WTC11 (cell line): ENCODE measurements at regions not wholly inside any gene's neighbourhood (a gene's known extent, or its start where the extent isn't known, plus 50 kb on each side); places are given as distances from the start of the nearest gene placed in this dataset.

Source experiments
- ATAC-seq: fragments of 200-7000 bp; cut with Tn5 transposase; 2 replicates; pipeline ENCODE4 v1.10.0; 2021; ENCODE audit warnings: mild to moderate bottlenecking, moderate library complexity
- CTCF ChIA-PET: fragments of 300-600 bp; sonication (Branson Sonifier 250); formaldehyde crosslinking; loops from one replicate; lab custom pipeline; 2021; ENCODE audit warnings: antibody characterized with exemption; lab: Charles Lee
- POLR2A ChIA-PET: fragments of 350-600 bp; sonication (Branson Sonifier 250); formaldehyde crosslinking; loops from one replicate; lab custom pipeline; 2021; ENCODE audit warnings: antibody characterized with exemption; lab: Charles Lee
- DNase-seq: peaks from one replicate; pipeline ENCODE4 v3.0.0; 2021; ENCODE audit warnings: low spot score
- H3K27ac Mint-ChIP-seq: 2 replicates; pipeline ENCODE4 v1.8.0; 2021; ENCODE audit warnings: mixed read lengths
- H3K27me3 Mint-ChIP-seq: 2 replicates; pipeline ENCODE4 v1.8.0; 2021; ENCODE audit warnings: low read depth, mild to moderate bottlenecking, moderate library complexity, mixed read lengths
- H3K36me3 Mint-ChIP-seq: 2 replicates; pipeline ENCODE4 v1.8.0; 2021; ENCODE audit warnings: mixed read lengths
- H3K4me1 Mint-ChIP-seq: 2 replicates; pipeline ENCODE4 v1.8.0; 2022; ENCODE audit warnings: mixed read lengths
- H3K4me3 Mint-ChIP-seq: 2 replicates; pipeline ENCODE4 v1.8.0; 2021; ENCODE audit warnings: mild to moderate bottlenecking, moderate library complexity, mixed read lengths
- H3K9me3 Mint-ChIP-seq: 2 replicates; pipeline ENCODE4 v1.8.0; 2021; ENCODE audit warnings: mixed read lengths
- ATF1 ChIP-seq: sonication (generic); formaldehyde crosslinking; IDR thresholded peaks from 2 replicates; pipeline ENCODE4 v1.8.1; 2023; ENCODE audit warnings: mild to moderate bottlenecking, moderate library complexity, missing genetic modification reagents
- CBFB ChIP-seq: sonication (generic); formaldehyde crosslinking; IDR thresholded peaks from 2 replicates; pipeline ENCODE4 v1.8.1; 2022; ENCODE audit warnings: mild to moderate bottlenecking, low read depth, missing genetic modification reagents
- CREM ChIP-seq: sonication (generic); formaldehyde crosslinking; IDR thresholded peaks from 2 replicates; pipeline ENCODE4 v1.8.1; 2022; ENCODE audit warnings: mild to moderate bottlenecking, missing genetic modification reagents, moderate library complexity
- ELF4 ChIP-seq: sonication (generic); formaldehyde crosslinking; IDR thresholded peaks from 2 replicates; pipeline ENCODE4 v1.8.1; 2022; ENCODE audit warnings: low read depth, mild to moderate bottlenecking, moderate library complexity, missing genetic modification reagents
- EMX1 ChIP-seq: fragments of 250-450 bp; sonication (Bioruptor Pico); IDR thresholded peaks from 2 replicates; pipeline ENCODE4 v1.8.0; 2021; ENCODE audit warnings: mild to moderate bottlenecking
- ESRRA ChIP-seq: sonication (generic); formaldehyde crosslinking; IDR thresholded peaks from 2 replicates; pipeline ENCODE4 v1.8.1; 2022; ENCODE audit warnings: mild to moderate bottlenecking, missing genetic modification reagents, borderline replicate concordance
- IRF2 ChIP-seq: sonication (generic); formaldehyde crosslinking; IDR thresholded peaks from 2 replicates; pipeline ENCODE4 v1.8.0; 2022; ENCODE audit warnings: low read depth, missing genetic modification reagents, borderline replicate concordance
- NR3C1 ChIP-seq: sonication (generic); formaldehyde crosslinking; conservative IDR thresholded peaks from 2 replicates; pipeline ENCODE4 v1.8.1; 2023; ENCODE audit warnings: low read depth, mild to moderate bottlenecking, missing genetic modification reagents
- SMAD3 ChIP-seq: sonication (generic); formaldehyde crosslinking; IDR thresholded peaks from 2 replicates; pipeline ENCODE4 v1.8.0; 2022; ENCODE audit warnings: missing genetic modification reagents, mild to moderate bottlenecking, borderline replicate concordance
- SP1 ChIP-seq: sonication (generic); formaldehyde crosslinking; conservative IDR thresholded peaks from 2 replicates; pipeline ENCODE4 v1.8.1; 2022; ENCODE audit warnings: missing genetic modification reagents
- ZNF121 ChIP-seq: sonication (generic); formaldehyde crosslinking; IDR thresholded peaks from 2 replicates; pipeline ENCODE4 v1.8.0; 2023; ENCODE audit warnings: missing genetic modification reagents
- ZNF232 ChIP-seq: sonication (generic); formaldehyde crosslinking; IDR thresholded peaks from 2 replicates; pipeline ENCODE4 v1.8.0; 2022; ENCODE audit warnings: mild to moderate bottlenecking, missing genetic modification reagents
- ZNF416 ChIP-seq: fragments of 250-450 bp; sonication (Bioruptor Pico); IDR thresholded peaks from 2 replicates; pipeline ENCODE4 v1.9.0; 2021; ENCODE audit warnings: mild to moderate bottlenecking, inconsistent platforms
- TF ChIP-seq, protein P1 (sequence below): fragments of 250-450 bp; sonication (Bioruptor Pico); IDR thresholded peaks from 2 replicates; pipeline ENCODE4 v1.9.0; 2021; ENCODE audit warnings: mild to moderate bottlenecking
- TF ChIP-seq, protein P2 (sequence below): sonication (generic); formaldehyde crosslinking; IDR thresholded peaks from 2 replicates; pipeline ENCODE4 v1.8.0; 2023; ENCODE audit warnings: missing genetic modification reagents
- TF ChIP-seq, protein P3 (sequence below): sonication (generic); formaldehyde crosslinking; IDR thresholded peaks from 2 replicates; pipeline ENCODE4 v1.8.1; 2022; ENCODE audit warnings: missing genetic modification reagents, borderline replicate concordance
- TF ChIP-seq, protein P4 (sequence below): sonication (generic); formaldehyde crosslinking; IDR thresholded peaks from 2 replicates; pipeline ENCODE4 v1.8.0; 2022; ENCODE audit warnings: mild to moderate bottlenecking, missing genetic modification reagents
- TF ChIP-seq, protein P5 (sequence below): sonication (generic); formaldehyde crosslinking; IDR thresholded peaks from 2 replicates; pipeline ENCODE4 v1.8.1; 2023; ENCODE audit warnings: mild to moderate bottlenecking, moderate library complexity, missing genetic modification reagents
- TF ChIP-seq, protein P6 (sequence below): sonication (generic); formaldehyde crosslinking; IDR thresholded peaks from 2 replicates; pipeline ENCODE4 v1.8.1; 2022; ENCODE audit warnings: mild to moderate bottlenecking, moderate library complexity, missing genetic modification reagents
- TF ChIP-seq, protein P7 (sequence below): sonication (generic); formaldehyde crosslinking; IDR thresholded peaks from 2 replicates; pipeline ENCODE4 v1.8.0; 2022; ENCODE audit warnings: mild to moderate bottlenecking, missing genetic modification reagents
- TF ChIP-seq, protein P8 (sequence below): sonication (generic); formaldehyde crosslinking; IDR thresholded peaks from 2 replicates; pipeline ENCODE4 v1.8.1; 2023; ENCODE audit warnings: mild to moderate bottlenecking, missing genetic modification reagents, moderate library complexity

DNA sequence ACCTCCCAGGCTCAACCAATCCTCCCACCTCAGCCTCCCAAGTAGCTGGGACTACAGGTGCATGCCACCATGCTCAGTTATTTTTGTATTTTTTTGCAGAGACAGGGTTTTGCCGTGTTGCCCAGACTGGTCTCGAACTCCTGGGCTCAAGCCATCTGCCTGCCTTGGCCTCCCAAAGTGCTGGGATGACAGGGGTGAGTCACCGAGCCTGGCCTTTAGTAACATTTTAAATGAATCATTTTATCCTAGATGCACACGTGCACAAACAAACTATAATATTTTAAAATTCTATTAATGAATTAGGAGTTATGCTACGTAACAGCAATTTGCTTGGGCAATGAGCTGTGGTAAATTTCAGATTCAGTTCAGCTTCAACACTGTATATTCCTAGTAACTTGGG, 862.5 kb upstream of the ID2 start:
- H3K4me3 Mint-ChIP-seq = no peak overlapping the region
- H3K4me1 Mint-ChIP-seq = peaks cover 17% of the 10 kb centered on the region
- TF ChIP-seq ZNF416 (CRISPR knock-in tag) (no peak), CBFB (CRISPR knock-in tag) (no peak), SMAD3 (CRISPR knock-in tag) (no peak), EMX1 (CRISPR knock-in tag) (no peak), ZNF121 (no peak), ATF1 (CRISPR knock-in tag) (no peak), ELF4 (CRISPR knock-in tag) (no peak), SP1 (CRISPR knock-in tag) (no peak)
- TF ChIP-seq, protein P1, sequence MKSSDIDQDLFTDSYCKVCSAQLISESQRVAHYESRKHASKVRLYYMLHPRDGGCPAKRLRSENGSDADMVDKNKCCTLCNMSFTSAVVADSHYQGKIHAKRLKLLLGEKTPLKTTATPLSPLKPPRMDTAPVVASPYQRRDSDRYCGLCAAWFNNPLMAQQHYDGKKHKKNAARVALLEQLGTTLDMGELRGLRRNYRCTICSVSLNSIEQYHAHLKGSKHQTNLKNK (CRISPR knock-in tag) = no peak
- TF ChIP-seq, protein P2, sequence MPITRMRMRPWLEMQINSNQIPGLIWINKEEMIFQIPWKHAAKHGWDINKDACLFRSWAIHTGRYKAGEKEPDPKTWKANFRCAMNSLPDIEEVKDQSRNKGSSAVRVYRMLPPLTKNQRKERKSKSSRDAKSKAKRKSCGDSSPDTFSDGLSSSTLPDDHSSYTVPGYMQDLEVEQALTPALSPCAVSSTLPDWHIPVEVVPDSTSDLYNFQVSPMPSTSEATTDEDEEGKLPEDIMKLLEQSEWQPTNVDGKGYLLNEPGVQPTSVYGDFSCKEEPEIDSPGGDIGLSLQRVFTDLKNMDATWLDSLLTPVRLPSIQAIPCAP = no peak
- TF ChIP-seq, protein P3, sequence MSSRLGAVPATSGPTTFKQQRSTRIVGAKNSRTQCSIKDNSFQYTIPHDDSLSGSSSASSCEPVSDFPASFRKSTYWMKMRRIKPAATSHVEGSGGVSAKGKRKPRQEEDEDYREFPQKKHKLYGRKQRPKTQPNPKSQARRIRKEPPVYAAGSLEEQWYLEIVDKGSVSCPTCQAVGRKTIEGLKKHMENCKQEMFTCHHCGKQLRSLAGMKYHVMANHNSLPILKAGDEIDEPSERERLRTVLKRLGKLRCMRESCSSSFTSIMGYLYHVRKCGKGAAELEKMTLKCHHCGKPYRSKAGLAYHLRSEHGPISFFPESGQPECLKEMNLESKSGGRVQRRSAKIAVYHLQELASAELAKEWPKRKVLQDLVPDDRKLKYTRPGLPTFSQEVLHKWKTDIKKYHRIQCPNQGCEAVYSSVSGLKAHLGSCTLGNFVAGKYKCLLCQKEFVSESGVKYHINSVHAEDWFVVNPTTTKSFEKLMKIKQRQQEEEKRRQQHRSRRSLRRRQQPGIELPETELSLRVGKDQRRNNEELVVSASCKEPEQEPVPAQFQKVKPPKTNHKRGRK (CRISPR knock-in tag) = no peak
- TF ChIP-seq, protein P4, sequence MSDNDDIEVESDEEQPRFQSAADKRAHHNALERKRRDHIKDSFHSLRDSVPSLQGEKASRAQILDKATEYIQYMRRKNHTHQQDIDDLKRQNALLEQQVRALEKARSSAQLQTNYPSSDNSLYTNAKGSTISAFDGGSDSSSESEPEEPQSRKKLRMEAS (CRISPR knock-in tag) = no peak
- TF ChIP-seq, protein P5, sequence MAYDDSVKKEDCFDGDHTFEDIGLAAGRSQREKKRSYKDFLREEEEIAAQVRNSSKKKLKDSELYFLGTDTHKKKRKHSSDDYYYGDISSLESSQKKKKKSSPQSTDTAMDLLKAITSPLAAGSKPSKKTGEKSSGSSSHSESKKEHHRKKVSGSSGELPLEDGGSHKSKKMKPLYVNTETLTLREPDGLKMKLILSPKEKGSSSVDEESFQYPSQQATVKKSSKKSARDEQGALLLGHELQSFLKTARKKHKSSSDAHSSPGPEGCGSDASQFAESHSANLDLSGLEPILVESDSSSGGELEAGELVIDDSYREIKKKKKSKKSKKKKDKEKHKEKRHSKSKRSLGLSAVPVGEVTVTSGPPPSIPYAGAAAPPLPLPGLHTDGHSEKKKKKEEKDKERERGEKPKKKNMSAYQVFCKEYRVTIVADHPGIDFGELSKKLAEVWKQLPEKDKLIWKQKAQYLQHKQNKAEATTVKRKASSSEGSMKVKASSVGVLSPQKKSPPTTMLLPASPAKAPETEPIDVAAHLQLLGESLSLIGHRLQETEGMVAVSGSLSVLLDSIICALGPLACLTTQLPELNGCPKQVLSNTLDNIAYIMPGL (CRISPR knock-in tag) = no peak
- no peak for DNase-seq
- ChIA-PET CTCF (no interaction called here), POLR2A (no interaction called here)
- no peaks in the 10 kb centered on the region for H3K36me3 Mint-ChIP-seq
- H3K9me3 Mint-ChIP-seq = peaks cover 7% of the 10 kb centered on the region
- H3K27ac Mint-ChIP-seq = no peak overlapping the region
- no peak for ATAC-seq
- no peaks in the 10 kb centered on the region for H3K27me3 Mint-ChIP-seq

DNA sequence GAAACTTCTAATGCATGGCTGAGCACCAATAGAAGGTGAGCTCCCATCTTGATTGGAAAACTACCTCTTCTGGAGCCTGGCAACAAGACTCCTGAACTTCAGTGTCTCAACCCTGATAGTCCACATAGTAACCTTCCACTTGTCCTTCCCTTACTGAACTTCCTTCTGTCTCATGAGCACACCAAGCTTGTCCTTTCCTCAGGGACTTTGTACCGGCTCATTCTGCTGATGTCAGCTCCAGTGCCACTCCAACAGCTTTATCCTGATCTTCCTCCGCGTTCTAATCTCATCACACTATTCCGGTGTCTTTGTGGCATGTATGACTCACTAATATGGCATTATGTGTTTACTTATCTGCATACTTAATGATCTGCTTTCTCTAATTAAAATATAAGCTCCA, 862.0 kb upstream of the ID2 start:
- H3K4me1 Mint-ChIP-seq = peaks cover 18% of the 10 kb centered on the region
- no peak for DNase-seq
- H3K4me3 Mint-ChIP-seq = no peak overlapping the region
- TF ChIP-seq NR3C1 = no peak
- ChIA-PET POLR2A (no interaction called here), CTCF (no interaction called here)
- H3K27ac Mint-ChIP-seq = no peak overlapping the region
- no peaks in the 10 kb centered on the region for H3K27me3 Mint-ChIP-seq
- no peak for ATAC-seq
- peaks cover 10% of the 10 kb centered on the region for H3K9me3 Mint-ChIP-seq
- H3K36me3 Mint-ChIP-seq = no peaks in the 10 kb centered on the region

DNA sequence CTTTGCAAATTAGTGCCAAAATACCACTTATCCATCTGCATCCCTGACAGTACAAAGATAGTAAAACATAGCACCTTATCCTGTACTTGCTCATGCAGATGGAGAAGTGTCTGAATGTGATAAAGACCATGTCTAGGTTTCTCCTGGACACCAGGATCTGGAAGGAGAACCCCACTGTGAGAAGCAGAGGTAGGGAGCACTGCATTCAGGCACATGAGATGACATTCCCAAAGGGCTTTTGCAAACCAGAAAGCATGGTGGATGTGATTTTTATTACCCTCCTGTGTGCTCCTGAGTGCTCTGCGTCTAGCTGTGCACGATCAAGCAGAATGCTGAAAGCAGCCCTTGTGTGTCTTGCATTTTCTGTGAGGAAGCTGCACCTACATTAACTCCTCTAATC, 857.6 kb upstream of the ID2 start:
- no peaks in the 10 kb centered on the region for H3K27me3 Mint-ChIP-seq
- no peak overlapping the region for H3K27ac Mint-ChIP-seq
- CTCF ChIA-PET = no interaction called here
- ATAC-seq (no peak), DNase-seq (no peak)
- H3K9me3 Mint-ChIP-seq = peaks cover 9% of the 10 kb centered on the region
- H3K4me1 Mint-ChIP-seq = peaks cover 3% of the 10 kb centered on the region; the same call in 1 of the 2 replicates
- TF ChIP-seq CREM = no peak
- H3K36me3 Mint-ChIP-seq = no peaks in the 10 kb centered on the region
- no peak overlapping the region for H3K4me3 Mint-ChIP-seq
- POLR2A ChIA-PET = no interaction called here

DNA sequence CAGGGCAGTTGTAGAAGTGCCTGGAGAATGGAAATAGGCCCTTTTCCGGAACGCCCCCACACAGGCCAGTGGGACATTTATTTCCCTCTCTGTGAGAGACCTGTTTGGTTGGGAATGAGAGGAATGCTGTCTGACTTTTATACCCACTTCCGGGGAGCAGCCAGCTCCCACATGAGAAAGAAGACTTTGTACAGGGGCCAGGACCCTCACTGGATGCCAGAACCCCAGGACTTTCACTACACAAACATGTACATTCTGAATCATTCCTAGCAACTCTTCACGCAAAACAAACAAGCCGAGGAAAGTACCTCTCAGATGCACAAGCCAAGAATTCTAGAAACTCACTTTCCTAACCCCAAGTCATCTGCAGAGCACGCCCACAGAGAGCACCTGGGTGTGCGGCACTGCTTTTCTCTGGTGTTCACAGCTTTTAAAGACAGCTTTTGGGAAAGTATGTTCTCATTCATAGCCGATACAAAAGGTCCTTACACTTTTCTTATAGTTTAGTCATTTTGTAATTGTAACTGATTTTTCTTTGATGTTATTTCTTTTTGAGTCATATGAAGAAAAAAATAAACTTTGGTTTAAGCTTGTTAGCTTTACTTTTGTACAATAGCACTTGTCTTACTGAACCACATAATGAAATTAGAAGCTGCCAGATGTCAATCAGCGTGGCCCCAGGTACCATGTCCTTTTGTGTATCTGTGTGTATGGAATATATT, 856.1 kb upstream of the ID2 start:
- Mint-ChIP-seq H3K9me3 (peaks cover 9% of the 10 kb centered on the region), H3K27me3 (no peaks in the 10 kb centered on the region), H3K27ac (no peak overlapping the region), H3K36me3 (no peaks in the 10 kb centered on the region), H3K4me1 (peaks cover 11% of the 10 kb centered on the region), H3K4me3 (no peak overlapping the region)
- ChIA-PET POLR2A (no interaction called here), CTCF (no interaction called here)
- DNase-seq (no peak), ATAC-seq (no peak)
- TF ChIP-seq, protein P6, sequence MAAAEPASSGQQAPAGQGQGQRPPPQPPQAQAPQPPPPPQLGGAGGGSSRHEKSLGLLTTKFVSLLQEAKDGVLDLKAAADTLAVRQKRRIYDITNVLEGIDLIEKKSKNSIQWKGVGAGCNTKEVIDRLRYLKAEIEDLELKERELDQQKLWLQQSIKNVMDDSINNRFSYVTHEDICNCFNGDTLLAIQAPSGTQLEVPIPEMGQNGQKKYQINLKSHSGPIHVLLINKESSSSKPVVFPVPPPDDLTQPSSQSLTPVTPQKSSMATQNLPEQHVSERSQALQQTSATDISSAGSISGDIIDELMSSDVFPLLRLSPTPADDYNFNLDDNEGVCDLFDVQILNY (CRISPR knock-in tag) = no peak
- TF ChIP-seq ZNF232 (CRISPR knock-in tag) (no peak), IRF2 (CRISPR knock-in tag) (no peak), ESRRA (CRISPR knock-in tag) (no peak)
- TF ChIP-seq, protein P7, sequence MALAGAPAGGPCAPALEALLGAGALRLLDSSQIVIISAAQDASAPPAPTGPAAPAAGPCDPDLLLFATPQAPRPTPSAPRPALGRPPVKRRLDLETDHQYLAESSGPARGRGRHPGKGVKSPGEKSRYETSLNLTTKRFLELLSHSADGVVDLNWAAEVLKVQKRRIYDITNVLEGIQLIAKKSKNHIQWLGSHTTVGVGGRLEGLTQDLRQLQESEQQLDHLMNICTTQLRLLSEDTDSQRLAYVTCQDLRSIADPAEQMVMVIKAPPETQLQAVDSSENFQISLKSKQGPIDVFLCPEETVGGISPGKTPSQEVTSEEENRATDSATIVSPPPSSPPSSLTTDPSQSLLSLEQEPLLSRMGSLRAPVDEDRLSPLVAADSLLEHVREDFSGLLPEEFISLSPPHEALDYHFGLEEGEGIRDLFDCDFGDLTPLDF (CRISPR knock-in tag) = no peak
- TF ChIP-seq, protein P8, sequence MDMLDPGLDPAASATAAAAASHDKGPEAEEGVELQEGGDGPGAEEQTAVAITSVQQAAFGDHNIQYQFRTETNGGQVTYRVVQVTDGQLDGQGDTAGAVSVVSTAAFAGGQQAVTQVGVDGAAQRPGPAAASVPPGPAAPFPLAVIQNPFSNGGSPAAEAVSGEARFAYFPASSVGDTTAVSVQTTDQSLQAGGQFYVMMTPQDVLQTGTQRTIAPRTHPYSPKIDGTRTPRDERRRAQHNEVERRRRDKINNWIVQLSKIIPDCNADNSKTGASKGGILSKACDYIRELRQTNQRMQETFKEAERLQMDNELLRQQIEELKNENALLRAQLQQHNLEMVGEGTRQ = no peak
